Sciatic nerve (tissue), 2 donors: ENCODE measurements at regions not wholly inside any gene's neighbourhood (a gene's known extent, or its start where the extent isn't known, plus 50 kb on each side); places are given as distances from the start of the nearest gene placed in this dataset.
A peak's percentile ranks its signal among the peaks of the same experiment; 100 is the strongest.
"Not testable (repeated sequence)": the region's sequence is repeated elsewhere in the genome, so short reads cannot be mapped to it uniquely, and the experiment has no call there.

Source experiments
- ATAC-seq: fragments of 200-7000 bp; cut with Tn5 transposase; one replicate; pipeline ENCODE4 v1.9.1; 2020; ENCODE audit warnings: mild to moderate bottlenecking, moderate library complexity
- DNase-seq: peaks from one replicate; pipeline ENCODE4 v3.0.0-alpha.2; 2020; ENCODE audit warnings: low spot score
- intact Hi-C: fragments of 100-400 bp; cut with DNase I; formaldehyde crosslinking; loops from one replicate; pipeline ENCODE4 v1.14.2; 2022
- donor health status: DM: no; HTN: no; CAD: no.
- donor health status: DM: no; HTN: no; CAD: no.

DNA sequence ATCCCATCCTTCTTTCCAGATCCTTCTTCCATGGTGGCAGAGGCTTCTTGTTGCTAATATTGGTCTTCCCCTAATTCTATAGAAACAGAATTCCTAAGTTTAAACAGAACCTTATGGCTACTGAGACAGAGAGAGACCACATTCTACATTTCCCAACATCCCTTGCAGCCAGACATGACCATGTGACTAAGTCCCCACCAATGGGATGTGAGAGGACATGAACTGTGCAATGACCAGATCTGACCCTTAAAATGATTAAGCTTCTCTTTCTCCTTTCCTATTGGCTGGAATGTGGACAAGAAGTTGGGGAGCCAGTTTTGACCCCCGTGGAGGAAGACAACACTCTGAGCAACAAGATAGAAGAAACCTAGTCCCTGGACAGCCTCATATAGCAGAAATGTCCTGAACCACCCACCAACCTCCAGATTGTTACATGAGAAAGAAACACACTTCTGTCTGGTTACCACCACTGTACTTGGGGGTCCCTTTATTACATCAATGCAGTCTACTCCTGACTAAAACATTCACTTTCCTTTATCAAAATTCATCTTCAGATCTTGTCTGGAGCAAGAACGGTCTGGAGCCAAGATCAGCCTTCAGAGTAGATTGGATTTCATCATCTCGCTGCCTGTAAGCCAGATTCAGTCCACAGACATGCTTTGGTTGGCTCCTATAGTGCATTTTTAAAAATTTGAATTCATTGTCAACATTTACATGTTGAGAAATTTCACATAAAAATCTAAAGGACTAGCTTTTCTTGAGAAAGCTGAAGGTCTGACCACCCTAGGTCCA lies 183.9 kb downstream of the SHQ1 start:
- peak; percentile 83 for ATAC-seq
- intact Hi-C loops: no loop called here
- DNase-seq: no peak

DNA sequence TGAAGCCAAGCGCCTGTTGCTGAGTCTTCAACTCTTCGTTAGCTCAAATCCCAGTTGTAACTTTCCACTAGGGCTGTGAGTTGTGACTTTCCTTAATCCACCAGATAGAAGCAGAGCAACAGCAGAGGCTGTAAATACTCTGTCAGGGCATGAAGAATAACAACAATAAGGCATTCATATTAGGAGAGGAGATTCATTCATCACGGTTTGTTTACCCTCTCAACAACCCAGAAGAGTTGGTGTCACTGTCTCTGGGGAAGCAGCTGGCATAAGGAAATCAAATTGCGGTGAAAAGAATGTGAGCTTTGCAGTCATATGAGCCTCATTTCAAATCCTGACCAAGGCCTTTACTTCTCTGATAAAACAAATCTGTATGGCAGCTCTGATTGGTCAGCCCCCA lies 184.8 kb downstream of the SHQ1 start:
- ATAC-seq: peak; percentile 42
- DNase-seq: no peak
- intact Hi-C loops: no loop called here

DNA sequence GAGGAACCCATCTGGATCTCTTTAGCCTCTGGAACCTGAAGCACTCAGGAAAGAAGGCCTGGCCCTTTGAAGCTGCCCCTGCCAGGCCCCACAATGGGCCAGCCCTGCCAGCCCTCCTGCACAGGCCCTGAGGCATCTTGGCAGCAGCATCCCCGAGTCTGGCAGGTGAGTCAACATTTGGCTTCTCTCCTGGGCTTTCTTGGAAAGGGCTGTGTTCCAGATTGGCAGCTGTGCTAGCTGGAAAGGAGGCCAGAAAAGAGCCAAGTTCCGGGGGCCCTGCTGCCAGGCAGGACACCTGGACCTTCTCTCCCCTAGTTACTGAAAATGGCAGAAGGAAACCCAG lies 187.2 kb downstream of the SHQ1 start:
- intact Hi-C loops: no loop called here
- no peak for DNase-seq

DNA sequence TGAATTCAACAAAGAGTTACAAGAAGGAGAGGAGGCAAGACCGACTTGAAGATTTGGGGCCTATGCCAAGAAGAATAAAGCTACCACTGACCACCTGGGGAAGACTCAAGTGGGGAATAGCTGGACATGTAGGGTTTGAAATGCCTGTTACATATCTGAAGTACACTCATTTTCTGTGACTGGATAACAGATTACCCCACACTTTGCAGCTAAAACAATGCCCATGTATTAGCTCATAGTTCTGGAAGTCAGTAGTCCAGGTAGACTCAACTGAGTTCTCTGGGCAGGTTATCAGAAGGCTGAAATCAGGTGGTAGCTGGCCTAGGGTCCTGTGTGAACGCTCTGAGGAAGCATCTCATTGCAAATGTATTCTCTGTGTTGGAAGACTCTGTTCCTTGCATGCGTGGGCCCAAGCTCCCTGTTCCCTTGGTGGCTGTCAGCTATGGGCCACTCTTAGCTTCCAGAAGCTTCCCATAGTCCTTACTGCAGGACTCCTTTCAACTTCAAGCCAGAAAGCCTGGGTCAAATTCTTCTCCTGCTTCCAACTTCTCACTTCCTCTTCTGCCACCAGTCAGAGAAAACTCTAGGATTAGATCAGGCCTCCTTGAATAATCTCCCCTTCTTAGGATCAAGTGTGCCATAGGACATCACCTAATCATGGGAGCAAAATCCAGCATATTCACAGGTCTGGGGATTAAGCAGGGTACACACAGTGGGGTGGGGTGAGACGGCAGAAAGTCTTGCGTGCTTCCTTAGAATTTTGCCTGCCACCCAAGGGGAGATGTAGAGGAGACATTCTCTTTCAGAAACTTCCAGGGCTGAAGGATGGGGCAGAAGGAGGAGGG lies 187.8 kb downstream of the SHQ1 start:
- DNase-seq: no peak
- intact Hi-C loops: no loop called here
- ATAC-seq: no peak

More for the DNA sequence above, 187.2 kb downstream of the SHQ1 start:
- peak; percentile 25 for ATAC-seq

DNA sequence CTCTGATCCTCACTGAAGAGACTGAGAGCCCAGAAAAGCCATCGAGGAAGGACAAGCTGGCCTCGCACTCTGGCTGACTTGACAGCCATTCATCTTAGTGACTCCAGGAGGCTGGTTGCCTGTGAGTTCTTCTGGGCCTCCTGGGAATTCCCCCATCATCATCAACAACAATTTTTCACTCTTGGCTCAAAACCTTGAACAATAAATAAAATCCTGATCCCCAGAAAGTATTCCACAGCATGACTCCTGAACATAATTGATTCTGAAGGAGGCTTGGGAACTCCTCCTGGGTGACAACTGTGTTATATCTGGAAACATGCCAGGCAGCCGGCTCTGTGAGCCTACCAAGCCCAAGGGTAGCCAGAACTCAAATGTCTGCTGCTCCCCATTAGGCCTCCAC lies 188.6 kb downstream of the SHQ1 start:
- no peak for DNase-seq
- no peak for ATAC-seq
- intact Hi-C loops: no loop called here

DNA sequence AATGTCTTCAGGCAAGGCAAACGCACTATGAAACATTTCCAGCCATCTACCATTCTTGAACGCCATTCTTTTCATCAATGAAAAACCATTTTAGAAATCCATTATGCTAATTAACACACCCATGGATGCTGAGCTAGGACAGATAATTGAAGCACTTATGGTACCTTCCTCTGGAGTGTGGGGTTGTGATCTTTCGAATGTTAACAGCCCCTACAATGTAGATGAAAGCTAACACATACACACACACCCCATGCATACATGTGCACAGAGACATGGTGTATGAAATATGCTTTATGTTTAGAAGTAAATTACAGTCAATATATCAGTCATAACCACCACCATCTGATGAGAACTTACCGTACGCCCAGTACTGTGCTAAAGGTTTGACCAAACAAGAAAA lies 189.1 kb downstream of the SHQ1 start:
- intact Hi-C loops: no loop called here
- DNase-seq: no peak
- no peak for ATAC-seq

DNA sequence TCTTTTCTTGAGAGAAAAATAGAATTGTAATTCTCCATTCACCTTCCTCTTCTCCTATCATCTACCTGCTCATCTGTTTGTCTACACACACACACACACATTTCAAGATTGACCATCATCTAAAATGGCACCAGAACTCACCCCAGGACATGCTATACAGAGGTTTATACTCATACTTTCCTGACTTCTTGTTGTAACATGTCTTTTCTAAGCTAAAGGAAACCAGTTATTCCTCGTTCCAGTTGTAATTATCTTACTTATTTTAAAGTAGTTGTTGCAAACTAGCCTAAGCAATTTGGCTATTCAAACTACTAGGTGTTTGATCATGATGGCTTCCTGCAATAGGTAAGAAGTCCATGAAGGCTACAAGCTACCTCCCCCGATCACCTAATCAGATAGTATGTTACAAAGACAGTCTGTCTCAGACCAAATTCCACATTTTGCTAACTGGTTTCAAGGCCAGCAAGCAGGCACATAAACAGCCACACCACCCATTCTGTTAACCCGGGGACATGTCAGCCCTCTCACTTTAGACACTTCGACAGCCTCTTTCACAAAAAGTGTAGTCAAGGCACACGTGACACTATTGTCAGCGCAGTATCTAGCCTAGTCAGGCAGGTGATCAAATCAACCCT lies 189.7 kb downstream of the SHQ1 start:
- intact Hi-C loops: no loop called here
- ATAC-seq (no peak), DNase-seq (no peak)

DNA sequence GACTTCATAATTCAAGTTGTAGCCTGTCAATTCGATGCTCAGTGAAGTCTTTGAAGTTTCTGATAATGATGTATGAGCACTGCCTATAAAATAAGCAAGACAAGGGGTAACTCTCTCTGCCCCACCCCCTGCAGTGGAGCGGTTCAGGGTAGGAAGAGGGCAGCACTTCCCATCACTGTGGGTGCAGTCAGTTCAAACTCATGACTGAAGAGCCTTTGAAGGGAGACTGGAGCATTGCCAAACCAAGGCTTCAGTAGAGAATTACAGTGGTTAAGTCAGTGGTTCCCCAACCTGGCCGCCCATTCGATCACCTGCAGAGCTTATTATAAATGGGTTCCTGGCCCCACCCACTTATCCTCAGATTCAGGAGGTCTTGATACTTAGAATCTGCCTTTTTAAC lies 190.6 kb downstream of the SHQ1 start:
- intact Hi-C loops: no loop called here
- no peak for DNase-seq
- ATAC-seq: no peak

DNA sequence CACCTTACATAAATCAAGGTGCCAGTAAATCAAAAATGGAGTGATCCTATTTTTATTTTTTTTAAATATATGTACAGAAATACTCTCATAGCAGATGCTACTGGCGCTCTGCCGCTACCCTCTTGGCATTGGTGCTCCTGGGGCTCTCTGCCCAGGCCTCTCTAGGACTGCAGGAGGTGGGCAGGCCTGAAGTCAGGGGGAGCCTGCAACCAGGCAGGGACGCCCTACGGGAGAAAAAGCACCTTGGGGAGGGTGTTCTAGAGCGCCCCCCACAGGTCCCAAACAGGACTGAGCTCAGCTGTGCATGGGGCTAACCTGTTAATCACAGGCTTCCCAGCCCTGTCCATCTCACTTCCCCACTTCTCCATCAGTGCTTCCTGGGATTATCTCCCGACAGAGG lies 192.5 kb downstream of the SHQ1 start:
- DNase-seq (no peak), ATAC-seq (no peak)

DNA sequence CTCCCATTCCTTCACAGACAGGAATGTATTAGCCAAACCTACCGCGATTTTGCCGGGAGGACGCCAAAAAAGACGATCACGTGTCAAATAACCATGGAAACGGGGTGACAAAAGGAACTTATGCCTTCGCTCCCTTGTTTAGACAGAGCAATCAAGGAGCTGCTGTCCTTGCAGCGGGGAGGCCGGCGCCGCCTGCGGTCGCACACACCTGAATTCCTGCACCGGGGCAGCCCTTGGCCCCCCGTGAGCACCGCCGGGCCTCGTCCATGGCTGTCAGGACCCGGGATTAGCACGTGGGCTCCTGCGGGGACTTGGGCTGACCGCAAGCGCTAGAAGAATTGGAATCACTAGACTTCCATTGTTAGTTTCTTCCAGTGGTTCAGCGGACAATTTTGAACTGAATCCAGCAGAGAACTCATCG lies 193.1 kb downstream of the SHQ1 start:
- intact Hi-C loops: no loop called here
- peak; percentile 64 for ATAC-seq
- no peak for DNase-seq

More for the DNA sequence above, 192.5 kb downstream of the SHQ1 start:
- intact Hi-C loops: no loop called here

DNA sequence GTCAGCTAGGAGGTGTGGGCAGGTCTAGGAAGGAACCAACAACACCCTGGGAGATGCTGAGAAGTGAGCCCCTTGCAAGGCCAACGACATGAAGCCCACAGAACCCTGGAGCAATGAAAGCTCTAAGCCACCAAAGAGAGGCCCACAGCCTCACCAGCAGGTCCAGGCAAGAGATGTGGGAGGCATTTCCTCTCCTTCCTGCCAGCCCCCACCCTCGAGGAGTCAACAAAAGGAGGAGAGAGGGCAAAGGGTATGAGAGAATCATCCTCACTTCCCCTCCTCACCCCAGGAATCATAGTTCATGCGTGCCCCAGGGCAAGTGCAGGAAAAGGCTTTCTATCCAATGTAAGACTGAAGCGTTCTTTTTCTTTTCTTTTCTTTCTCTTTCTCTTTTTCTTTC lies 195.8 kb downstream of the SHQ1 start:
- intact Hi-C loops: no loop called here
- DNase-seq (no peak), ATAC-seq (no peak)

DNA sequence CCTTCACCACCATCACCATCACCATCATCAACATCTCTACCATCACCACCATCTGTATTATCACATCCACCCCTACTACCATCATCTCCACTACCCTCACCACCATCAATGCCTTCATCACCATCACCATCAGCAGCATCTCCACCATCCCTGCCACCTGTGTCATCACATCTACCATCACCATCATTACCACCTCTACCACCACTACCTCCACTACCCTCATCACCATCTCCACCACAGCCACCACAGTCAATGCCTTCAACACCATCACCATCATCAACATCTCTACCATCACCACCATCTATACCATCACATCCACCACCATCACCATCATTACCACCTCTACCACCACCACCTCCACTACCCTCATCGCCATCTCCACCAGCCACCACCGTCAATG lies 196.7 kb downstream of the SHQ1 start:
- ATAC-seq (no peak), DNase-seq (no peak)
- intact Hi-C loops: no loop called here

DNA sequence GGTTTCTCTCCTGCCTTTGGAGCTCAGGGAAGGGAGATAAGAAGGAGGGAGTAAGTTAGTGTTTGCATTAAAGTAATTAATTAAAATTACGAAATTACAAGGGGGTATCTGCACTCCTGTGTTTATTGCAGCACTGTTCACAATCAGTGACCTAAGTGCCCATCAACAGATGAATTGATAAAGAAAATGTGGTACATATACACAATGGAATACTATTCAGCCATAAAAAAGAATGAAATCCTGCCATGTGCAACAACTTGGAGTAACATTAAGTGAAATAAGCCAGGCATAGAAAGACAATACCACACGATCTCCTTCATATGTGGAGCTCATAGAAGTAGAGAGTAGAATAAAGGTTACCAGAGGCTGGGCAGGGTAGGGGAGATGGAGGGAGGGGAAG lies 202.0 kb downstream of the SHQ1 start:
- DNase-seq (no peak), ATAC-seq (no peak)
- intact Hi-C loops: no loop called here

DNA sequence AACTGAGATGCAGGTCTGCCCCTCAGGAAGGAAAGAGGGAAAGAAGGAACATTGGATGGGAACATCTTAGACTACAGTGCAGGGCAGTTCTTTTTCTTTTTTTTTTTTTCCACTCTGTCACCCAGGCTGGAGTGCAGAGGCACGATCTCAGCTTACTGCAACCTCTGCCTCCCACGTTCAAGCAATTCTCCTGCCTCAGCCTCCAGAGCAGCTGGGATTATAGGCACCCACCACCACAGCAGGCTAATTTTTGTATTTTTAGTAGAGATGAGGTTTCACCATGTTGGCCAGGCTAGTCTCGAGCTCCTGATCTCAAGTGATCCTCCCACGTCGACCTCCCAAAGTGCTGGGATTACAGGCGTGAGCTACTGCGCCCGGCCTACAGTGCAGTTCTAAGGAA lies 204.6 kb downstream of the SHQ1 start:
- ATAC-seq, intact Hi-C loops: not testable (repeated sequence)

DNA sequence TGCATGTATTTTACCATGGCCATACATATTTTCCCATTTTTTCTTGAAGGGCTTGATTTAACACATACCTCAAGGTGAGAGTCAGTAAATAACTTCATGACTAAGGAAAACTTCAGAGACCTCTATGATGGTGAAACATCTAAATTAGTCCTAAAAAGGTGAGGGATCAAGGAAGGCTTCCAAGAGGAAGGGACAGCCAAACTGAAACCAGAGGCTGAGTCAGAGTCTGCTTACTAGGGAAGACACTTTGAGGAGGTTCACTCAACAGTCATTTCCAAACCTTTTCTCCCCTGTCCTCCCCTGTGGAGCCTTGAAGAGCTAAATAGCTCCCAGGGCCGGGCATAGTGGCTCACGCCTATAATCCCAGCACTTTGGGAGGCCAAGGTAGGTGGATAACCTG lies 206.6 kb downstream of the SHQ1 start:
- no peak for DNase-seq
- intact Hi-C loops: no loop called here
- ATAC-seq: no peak

More for the DNA sequence above, 204.6 kb downstream of the SHQ1 start:
- not testable (repeated sequence) for DNase-seq

DNA sequence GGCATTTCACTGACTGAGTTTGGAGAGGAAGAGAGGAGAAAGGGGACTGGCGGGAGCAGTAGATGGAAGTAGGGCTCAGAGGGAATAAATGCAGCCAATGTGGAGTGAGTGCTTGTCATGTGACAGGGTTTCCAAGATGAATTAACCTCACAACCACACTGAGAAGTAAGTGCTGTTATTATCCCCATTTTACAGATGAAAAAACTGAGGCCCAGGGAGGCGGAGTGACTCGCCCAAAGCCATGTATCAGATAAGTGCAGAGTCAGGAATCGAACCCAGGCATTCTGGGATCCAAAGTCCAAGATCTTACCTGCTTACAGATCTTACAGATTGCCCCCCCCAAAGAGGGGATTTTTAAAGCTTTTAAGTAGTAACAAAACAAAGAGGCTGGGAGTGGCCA lies 207.2 kb downstream of the SHQ1 start:
- ATAC-seq: no peak
- intact Hi-C loops: no loop called here
- no peak for DNase-seq

DNA sequence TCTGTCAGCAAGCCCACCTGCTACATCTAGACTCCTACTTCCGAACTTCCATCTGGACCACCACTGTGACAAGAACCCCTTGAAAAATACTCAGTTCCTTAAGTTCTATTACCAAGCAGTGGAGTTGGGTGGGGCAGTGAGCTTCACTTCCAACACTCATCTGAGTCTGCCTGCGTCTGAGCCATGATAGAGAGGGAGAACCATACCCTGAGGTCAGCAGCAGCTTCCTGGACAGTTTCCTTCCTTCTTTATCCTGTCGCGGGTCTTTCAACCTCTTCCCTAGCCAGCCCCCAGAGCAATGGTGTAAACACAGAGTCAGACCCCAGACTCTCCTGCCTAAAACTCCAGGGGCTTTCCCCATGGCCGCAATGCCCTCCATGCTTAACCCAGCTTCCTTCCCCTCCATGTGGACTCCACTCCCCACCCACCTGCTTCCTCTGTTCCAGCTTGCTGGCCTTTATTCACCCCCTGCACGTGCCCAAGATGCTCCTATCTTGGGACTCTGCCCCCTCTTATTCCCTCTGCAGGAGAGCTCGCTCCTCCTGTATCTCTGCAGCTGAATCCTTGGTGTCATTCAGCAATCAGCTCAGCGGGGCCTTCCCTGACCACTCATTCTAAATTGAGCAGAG lies 211.2 kb downstream of the SHQ1 start:
- ATAC-seq (no peak), DNase-seq (no peak)
- intact Hi-C loops: loop anchor here (10.0 kb wide), 1 partner anchor 1952 kb away; no protein-coding TSS in a partner anchor

DNA sequence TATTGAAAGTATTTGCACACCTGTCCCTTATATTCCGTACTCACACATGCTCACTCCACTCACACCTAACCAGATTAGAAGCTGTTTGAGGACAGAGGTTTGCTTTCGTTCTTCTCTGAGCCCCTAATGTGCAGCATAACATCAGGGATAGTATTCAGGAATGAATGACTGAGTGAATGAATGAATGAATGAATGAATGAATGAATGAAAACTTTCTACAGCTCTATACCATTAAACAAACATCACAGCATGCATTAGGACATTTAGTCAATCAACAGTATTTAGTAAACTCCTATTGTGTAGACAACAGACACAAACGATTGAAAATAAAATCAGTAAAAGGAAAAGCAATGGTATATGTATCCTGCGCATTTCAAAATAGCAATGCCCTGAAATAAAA lies 212.7 kb downstream of the SHQ1 start:
- ATAC-seq (no peak), DNase-seq (no peak)
- intact Hi-C loops: loop anchor here (10.0 kb wide), 1 partner anchor 1951 kb away; no protein-coding TSS in a partner anchor

DNA sequence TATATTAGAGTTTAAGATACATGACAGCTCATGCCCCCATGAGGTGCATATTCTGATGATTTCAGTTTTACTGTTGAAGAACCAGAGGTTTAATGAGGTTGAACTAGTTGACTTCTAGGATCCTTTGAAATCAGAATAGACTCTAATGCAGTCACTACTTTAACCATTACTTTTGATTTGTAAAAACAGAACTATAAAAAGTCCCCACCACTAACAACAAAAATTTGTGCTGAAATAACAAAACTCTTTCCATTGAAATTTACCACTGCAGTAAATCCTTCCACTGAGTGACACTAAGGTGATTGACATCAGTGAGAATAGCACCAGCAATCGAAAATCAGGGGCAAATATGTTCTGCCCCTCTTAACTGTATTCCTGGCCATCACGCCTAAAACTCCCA lies 214.1 kb downstream of the SHQ1 start:
- intact Hi-C loops: loop anchor here (10.0 kb wide), 1 partner anchor 1949 kb away; no protein-coding TSS in a partner anchor
- ATAC-seq (no peak), DNase-seq (no peak)
